ENCODE measurements at regions not wholly inside any gene's neighbourhood (a gene's known extent, or its start where the extent isn't known, plus 50 kb on each side); places are given as distances from the start of the nearest gene placed in this dataset.

DNA sequence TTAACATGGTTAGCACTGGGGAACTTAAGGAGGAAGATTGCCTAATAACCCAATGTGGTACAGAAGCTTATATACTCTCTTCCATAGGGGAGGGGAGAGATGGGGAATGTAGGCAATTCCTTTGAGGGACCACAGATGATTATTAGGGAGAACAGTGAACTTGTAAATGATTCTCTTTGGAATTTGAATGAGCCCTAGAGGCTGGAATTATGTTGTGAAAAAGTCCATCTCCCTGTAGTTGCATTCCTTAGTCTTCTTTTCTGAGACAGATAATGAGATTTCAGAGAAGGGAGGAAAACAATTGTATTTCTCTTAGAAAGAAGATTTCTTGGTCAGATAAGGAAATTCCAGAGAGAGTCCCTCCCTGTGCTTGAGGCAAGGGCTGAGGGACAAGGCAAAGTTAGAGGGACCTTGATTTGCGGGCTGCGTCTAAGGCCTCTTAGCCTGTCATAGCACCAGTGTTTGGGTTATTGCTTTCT is 89.0 kb upstream of the HMCN1 start:
- no peak for DNase-seq

DNA sequence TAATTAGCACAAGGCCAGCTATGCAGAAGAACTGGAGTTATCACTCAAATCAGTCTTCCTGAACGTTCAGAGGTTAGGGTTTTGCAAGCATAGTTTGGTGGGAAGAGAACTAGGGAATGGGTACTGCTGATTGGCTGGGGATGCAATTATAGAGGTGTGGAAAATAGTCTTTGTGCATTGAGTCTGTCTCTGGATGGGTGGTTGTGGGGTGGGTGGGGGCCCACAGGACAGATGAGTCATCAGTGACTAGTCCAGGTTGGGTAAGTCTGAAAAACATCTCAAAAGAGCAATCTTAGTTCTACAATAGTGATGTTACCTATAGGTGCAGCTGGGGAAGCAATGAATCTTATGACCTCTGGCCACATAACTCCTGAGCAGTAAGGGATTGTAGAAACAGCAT is 89.7 kb upstream of the HMCN1 start:
- DNase-seq = no peak

DNA sequence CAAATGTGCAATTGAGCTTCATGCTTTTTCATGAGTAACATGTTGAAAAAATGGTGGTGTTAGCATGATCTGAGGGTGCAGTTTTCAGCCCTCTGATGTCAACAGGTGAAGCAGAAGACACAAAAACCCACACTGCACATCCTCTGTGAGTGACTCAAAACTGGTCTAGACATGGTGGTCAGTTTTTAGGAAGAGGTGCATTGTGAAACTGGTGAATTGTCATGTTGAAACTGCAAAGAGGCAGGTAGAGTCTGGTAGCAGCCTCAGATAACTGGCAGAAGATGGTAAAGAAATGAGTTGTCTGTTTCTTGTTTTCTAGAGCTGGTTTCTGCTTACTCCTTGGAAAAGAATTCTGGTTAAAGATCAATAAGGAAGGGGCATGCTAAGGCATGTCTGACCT is 97.3 kb upstream of the HMCN1 start:
- DNase-seq = peak; percentile 20

- no peak for DNase-seq
These were observed 99.5 kb upstream of the HMCN1 start for GRCh38 chr1:185634704-185635103.

DNA sequence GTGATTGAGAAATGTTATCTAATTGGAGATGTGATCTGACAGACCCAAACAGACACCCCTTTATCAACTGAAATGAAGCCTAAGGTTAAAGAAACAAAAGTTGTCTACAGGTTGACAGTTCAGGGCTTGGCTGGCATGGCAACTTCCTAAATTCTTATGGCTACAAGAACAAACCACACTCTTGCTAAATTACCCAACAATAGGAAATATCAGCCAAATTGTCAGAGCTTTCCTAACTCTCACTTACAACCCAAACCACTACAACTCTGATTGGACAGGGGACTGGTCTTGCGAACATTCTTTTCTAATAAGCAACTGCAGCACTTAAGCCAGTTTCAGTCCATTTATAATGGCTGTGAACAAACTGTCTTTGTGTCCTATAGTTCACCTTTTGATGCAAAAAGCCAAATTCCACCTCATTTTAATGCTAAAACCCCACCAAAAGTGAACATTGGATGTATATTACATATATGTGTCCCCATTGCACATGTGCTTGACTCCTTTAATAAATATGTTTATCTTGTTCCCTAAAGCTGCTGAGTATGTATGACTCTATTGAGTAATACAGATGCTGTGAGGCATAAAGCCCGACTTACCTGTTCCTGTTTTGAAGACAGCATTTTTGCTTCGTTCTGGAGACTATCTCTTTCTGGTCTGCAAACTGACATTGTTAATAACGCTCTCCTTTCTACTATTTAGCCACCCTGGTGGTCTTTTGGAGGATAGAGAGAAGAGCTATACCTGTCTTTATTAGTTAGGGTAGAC is 101.3 kb upstream of the HMCN1 start:
- DNase-seq = no peak

GRCh38 chr1:185631843-185632242 is 102.3 kb upstream of the HMCN1 start:
- no peak for DNase-seq

DNA sequence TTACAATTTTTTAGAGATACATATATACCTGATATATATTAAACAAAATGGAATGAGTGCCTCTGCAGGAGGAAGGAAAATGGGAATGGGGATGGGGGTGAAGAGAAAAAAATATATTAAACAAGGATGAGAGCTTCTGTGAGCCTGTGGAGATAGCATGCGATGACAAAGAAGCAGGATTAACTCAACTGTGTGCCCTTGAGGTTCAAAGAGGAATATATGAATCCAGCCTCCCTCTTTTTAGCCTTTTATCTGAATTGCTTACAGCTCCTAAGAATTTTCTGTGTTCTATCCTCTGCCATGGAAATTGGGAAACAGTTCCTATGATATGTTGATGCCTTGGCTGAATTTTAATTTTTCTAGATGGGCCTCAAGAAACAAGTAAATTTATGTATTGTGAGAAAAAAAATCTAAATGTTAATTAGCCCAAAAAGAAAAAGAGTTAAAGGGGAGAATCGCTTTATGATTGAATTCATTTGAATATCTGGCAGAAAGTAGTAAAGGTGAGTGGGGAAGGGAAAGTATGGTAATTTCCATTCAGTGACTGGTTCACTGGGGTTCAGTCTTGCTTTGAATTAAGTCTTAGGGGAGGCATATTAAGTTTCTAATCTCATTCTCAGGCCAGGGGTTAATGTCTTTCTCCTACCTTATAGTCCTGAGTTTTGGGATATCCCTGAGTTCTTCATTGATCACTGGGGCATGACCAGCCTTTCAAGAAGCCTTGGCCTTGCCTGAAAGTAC is 106.3 kb upstream of the HMCN1 start:
- no peak for DNase-seq

- no peak for DNase-seq
These were observed 107.0 kb upstream of the HMCN1 start for GRCh38 chr1:185627171-185627570.

- no peak for DNase-seq
These were observed 107.8 kb upstream of the HMCN1 start for GRCh38 chr1:185626344-185626743.

GRCh38 chr1:185610954-185611353 is 123.2 kb upstream of the HMCN1 start:
- no peak for DNase-seq

- no peak for DNase-seq
These were observed 126.0 kb upstream of the HMCN1 start for GRCh38 chr1:185608177-185608576.

GRCh38 chr1:185603158-185603557 is 131.0 kb upstream of the HMCN1 start:
- no peak for DNase-seq

- no peak for DNase-seq
These were observed 133.0 kb upstream of the HMCN1 start for GRCh38 chr1:185601189-185601588.

GRCh38 chr1:185600641-185601040 is 133.6 kb upstream of the HMCN1 start:
- no peak for DNase-seq

DNA sequence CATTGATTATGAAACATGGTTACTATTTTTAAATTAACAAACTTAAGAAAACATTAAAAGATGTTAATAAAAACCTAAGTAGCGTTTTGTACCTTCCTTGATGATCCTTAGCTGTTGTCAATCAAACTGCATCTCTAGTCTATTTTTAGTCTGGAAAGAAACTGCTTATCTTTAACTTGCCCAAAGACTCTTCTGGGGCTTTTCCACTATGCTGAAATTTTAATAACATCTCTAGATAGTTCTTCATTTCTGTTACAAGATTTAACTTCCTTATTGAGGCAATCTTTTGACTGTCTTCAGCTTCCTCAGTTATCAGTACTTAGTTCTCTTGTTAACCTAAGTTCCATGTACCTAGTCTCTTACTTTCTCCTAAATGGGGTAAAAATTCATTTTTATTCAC is 135.9 kb upstream of the HMCN1 start:
- DNase-seq = no peak

GRCh38 chr1:185595835-185596667 is 138.1 kb upstream of the HMCN1 start:
- peak; percentile 59 for DNase-seq

DNA sequence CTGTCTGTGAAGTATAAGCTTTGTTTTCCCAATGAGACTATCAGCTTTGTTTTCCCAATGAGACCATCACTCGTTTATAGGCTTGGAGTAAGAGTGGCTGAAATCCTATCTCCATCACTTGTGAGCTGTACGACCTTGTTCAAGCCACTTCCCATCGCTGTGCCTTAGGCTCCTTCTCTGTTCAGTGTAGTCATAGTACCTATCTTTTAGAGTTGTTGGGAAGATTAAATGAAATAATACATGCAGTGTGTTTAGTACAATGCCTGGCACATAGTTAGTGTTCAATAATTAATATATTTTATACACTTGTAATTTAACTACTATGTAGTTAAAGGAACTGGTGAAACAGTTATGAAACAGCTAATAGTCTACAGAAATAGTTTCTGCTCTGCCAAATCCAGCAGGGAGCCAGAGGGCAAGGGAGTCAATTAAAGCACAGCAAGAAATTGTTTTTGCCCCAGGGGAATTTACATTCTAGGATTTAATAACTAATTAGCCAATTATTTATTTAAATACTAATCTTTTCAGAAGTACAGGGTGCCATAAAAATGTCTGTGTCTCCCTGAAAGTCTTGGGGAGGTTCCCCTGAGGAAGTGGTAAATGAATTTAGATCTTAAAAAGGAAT is 139.3 kb upstream of the HMCN1 start:
- no peak for DNase-seq

DNA sequence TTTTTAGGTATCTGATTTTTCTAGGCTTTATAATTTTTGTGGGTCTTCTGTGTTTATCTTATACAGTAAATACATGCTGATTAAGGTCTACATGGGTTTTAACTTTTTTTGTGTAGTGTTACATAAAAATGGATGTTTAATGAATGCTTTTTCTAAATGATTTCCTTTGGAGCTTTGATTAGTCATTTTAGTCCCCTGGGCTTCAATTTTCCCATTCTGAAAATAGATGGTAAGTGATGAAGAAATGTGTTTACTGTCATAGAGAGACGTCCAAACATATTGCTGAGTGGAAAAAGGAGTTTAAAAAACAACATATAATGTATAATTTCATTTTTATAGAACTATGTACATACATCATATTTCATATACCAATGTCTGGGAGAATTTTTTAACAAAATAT is 140.9 kb upstream of the HMCN1 start:
- no peak for DNase-seq

- no peak for DNase-seq
These were observed 148.4 kb upstream of the HMCN1 start for GRCh38 chr1:185585770-185586169.

DNA sequence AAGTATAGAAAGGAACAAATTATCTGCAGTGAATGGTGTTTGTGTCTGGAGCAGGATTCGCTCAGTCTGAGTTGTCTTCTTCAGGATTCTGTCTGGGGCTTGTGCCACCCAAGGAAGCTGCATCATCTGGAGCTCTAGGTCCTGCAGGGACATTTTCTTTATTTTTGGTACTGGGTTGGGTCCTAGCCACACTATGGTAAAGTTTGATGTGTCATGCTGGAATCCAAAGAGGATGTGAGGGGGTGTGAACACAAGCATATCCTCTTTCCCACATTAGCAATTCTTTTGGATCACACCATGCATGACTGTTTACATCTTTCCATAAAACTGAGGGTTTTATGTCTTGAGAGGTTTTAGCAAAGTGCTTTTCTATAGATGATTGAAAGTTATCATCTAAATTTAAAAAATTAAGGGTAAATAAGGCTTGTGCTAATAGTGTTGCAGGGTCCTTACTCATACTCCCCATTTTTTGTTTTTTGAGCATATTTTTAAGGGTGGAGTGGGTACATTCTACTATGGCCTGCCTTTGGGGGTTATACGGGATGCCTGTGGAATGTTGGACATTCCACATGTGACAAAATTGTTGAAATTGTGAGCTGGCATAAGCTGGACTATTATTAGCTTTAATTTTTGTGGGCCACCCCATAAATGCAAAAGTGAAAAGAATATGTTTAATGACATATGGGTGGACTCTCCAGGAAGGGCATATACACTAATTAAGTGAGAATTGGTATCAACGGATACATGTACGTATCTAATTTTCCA is 152.0 kb upstream of the HMCN1 start:
- no peak for DNase-seq

DNA sequence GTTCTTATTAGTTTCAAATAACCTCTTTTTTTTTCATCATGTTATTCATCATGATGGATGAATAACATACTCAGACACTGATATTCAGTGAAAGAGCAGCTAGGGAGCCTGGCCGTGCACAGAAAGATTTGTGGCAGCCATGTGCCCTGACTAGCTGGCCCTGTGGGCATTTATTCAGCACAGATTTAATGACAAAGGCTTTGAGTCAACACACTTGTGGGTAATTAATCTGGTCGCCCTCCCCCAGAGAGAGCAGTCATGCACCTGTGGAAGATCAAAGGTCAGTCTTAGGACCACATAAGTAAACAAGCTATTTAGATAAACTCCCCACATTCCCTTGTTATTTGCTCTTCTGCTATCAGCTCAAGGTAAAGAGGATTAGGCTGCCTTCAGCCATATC is 153.2 kb upstream of the HMCN1 start:
- no peak for DNase-seq

GRCh38 chr1:185578293-185578692 is 155.9 kb upstream of the HMCN1 start:
- no peak for DNase-seq

Data from stimulated activated CD4-positive, alpha-beta T cell treated with anti-CD3 and anti-CD28 coated beads, Interleukin-4, amount 100 ng/mL, for 24 hours (primary cell).